GM23338 (cell line): ENCODE measurements at regions not wholly inside any gene's neighbourhood (a gene's known extent, or its start where the extent isn't known, plus 50 kb on each side); places are given as distances from the start of the nearest gene placed in this dataset.

Experiments used
- ATAC-seq: fragments of 200-7000 bp; cut with Tn5 transposase; 3 replicates; pipeline ENCODE4 v1.9.1; 2020
- DNase-seq: peaks from one replicate; pipeline ENCODE4 v3.0.0-alpha.2; 2015; ENCODE audit warnings: low spot score
- H2AFZ ChIP-seq: fragments of 200-600 bp; sonication (generic); 2 replicates; pipeline ENCODE4 v1.8.0; 2016; ENCODE audit warnings: antibody characterized with exemption, mild to moderate bottlenecking, moderate library complexity
- H3F3A ChIP-seq: fragments of 200-600 bp; sonication (generic); replicated peaks from 2 replicates; pipeline ENCODE4 v1.8.0; 2017; ENCODE audit warnings: antibody characterized with exemption, mixed run types, low read depth
- H3K27ac ChIP-seq: fragments of 200-600 bp; sonication (generic); 2 replicates; pipeline ENCODE4 v1.6.1; 2016; ENCODE audit warnings: low read depth
- H3K27me3 ChIP-seq: fragments of 200-600 bp; sonication (generic); 2 replicates; pipeline ENCODE4 v1.8.0; 2016; ENCODE audit warnings: mild to moderate bottlenecking, mixed run types, moderate library complexity; ENCODE audit not compliant: insufficient read depth
- H3K36me3 ChIP-seq: fragments of 200-600 bp; sonication (generic); 2 replicates; pipeline ENCODE4 v1.8.0; 2016; ENCODE audit warnings: mild to moderate bottlenecking; ENCODE audit not compliant: insufficient read depth
- H3K4me1 ChIP-seq: fragments of 200-600 bp; sonication (generic); 2 replicates; pipeline ENCODE4 v1.8.0; 2016; ENCODE audit warnings: mild to moderate bottlenecking, moderate library complexity; ENCODE audit not compliant: insufficient read depth
- H3K4me2 ChIP-seq: fragments of 200-600 bp; sonication (generic); 2 replicates; pipeline ENCODE4 v1.7.1; 2017; ENCODE audit warnings: mixed run types
- H3K4me3 ChIP-seq: fragments of 200-600 bp; sonication (generic); 2 replicates; pipeline ENCODE4 v1.6.1; 2016; ENCODE audit warnings: mixed run types
- H3K79me2 ChIP-seq: fragments of 200-600 bp; sonication (generic); replicated peaks from 2 replicates; pipeline ENCODE4 v1.8.0; 2017; ENCODE audit warnings: mild to moderate bottlenecking; ENCODE audit not compliant: insufficient read depth
- H3K9me2 ChIP-seq: fragments of 200-600 bp; sonication (generic); 2 replicates; pipeline ENCODE4 v1.8.0; 2017; ENCODE audit not compliant: insufficient read depth
- H4K20me1 ChIP-seq: fragments of 200-600 bp; sonication (generic); replicated peaks from 2 replicates; pipeline ENCODE4 v1.8.0; 2017; ENCODE audit warnings: mild to moderate bottlenecking; ENCODE audit not compliant: insufficient read depth
- H3K27ac Mint-ChIP-seq: 2 replicates; pipeline ENCODE4 v1.8.0; 2020; ENCODE audit warnings: inconsistent platforms, mild to moderate bottlenecking, moderate library complexity, mixed read lengths
- H3K27me3 Mint-ChIP-seq: 3 replicates; pipeline ENCODE4 v1.8.0; 2022; ENCODE audit warnings: low read depth, mild to moderate bottlenecking, moderate library complexity, mixed read lengths, inconsistent platforms; ENCODE audit not compliant: insufficient read depth, poor library complexity
- H3K36me3 Mint-ChIP-seq: 3 replicates; pipeline ENCODE4 v1.8.0; 2021; ENCODE audit warnings: low read depth, mild to moderate bottlenecking, inconsistent platforms, moderate library complexity, mixed read lengths
- H3K4me1 Mint-ChIP-seq: 3 replicates; pipeline ENCODE4 v1.8.0; 2020; ENCODE audit warnings: mild to moderate bottlenecking, inconsistent platforms, mixed read lengths
- H3K4me3 Mint-ChIP-seq: 3 replicates; pipeline ENCODE4 v1.8.0; 2021; ENCODE audit warnings: moderate library complexity, mild to moderate bottlenecking, inconsistent platforms, mixed read lengths
- H3K9me3 Mint-ChIP-seq: 3 replicates; pipeline ENCODE4 v1.8.0; 2020; ENCODE audit warnings: moderate library complexity, mild to moderate bottlenecking, inconsistent platforms, mixed read lengths
- CREB1 ChIP-seq: fragments of 250-450 bp; sonication (Bioruptor Pico); IDR thresholded peaks from 2 replicates; pipeline ENCODE4 v1.5.0; 2020; ENCODE audit warnings: low read depth, mild to moderate bottlenecking, moderate library complexity
- EZH2 ChIP-seq: fragments of 200-600 bp; sonication (generic); IDR thresholded peaks from one replicate; pipeline ENCODE4 v1.8.0; 2017; ENCODE audit warnings: antibody characterized with exemption, mild to moderate bottlenecking, low read depth; ENCODE audit not compliant: unreplicated experiment
- POLR2AphosphoS5 ChIP-seq: IDR thresholded peaks from 2 replicates; pipeline ENCODE4 v1.6.1; 2016; ENCODE audit warnings: antibody characterized with exemption, low read depth
- STAT1 ChIP-seq: IDR thresholded peaks from one replicate; pipeline ENCODE4 v1.6.1; 2016; ENCODE audit warnings: antibody characterized with exemption; ENCODE audit not compliant: unreplicated experiment
- ZNF114 ChIP-seq: fragments of 250-450 bp; sonication (Bioruptor Pico); IDR thresholded peaks from 2 replicates; pipeline ENCODE4 v1.5.0; 2020; ENCODE audit warnings: mild to moderate bottlenecking, moderate library complexity
- TF ChIP-seq, protein P1 (sequence below), 2 experiments: fragments of 200-600 bp in 1 of 2; sonication (generic) in 1 of 2; conservative IDR thresholded peaks; 2 replicates each; pipeline versions ENCODE4 v1.5.1 to v1.6.1; 2016 to 2017; ENCODE audit warnings: antibody characterized with exemption in 2 of 2, low read depth in 2 of 2, mild to moderate bottlenecking in 2 of 2, moderate library complexity in 1 of 2
- TF ChIP-seq, protein P2 (sequence below): fragments of 250-450 bp; sonication (Bioruptor Pico); IDR thresholded peaks from 2 replicates; pipeline ENCODE4 v1.5.0; 2020; ENCODE audit warnings: mild to moderate bottlenecking, moderate library complexity
- TF ChIP-seq, protein P3 (sequence below): IDR thresholded peaks from one replicate; pipeline ENCODE4 v1.6.1; 2018; ENCODE audit warnings: antibody characterized with exemption; ENCODE audit not compliant: unreplicated experiment

DNA sequence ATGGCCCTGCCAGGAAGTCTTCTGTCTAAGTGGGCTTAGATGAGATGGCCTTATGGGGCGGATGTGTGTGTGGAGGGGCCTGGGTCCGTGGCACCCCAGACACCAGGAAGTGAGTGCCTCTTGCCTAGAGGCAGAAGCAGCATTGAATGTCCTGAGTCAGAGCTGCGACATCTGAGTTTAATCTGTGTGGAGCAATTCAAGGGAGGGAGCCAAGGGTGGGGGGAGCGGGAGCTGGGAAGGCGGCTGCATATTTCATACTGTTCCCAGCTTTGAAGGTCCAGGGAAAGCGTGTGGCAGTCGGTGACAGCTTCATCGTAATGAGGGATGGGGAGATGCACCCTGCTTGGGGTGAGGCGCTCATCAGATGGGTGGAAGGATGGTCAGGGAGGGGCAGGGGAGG is 73.5 kb upstream of the THY1 start (continued):
- TF ChIP-seq STAT1 = no peak
- TF ChIP-seq, protein P1, sequence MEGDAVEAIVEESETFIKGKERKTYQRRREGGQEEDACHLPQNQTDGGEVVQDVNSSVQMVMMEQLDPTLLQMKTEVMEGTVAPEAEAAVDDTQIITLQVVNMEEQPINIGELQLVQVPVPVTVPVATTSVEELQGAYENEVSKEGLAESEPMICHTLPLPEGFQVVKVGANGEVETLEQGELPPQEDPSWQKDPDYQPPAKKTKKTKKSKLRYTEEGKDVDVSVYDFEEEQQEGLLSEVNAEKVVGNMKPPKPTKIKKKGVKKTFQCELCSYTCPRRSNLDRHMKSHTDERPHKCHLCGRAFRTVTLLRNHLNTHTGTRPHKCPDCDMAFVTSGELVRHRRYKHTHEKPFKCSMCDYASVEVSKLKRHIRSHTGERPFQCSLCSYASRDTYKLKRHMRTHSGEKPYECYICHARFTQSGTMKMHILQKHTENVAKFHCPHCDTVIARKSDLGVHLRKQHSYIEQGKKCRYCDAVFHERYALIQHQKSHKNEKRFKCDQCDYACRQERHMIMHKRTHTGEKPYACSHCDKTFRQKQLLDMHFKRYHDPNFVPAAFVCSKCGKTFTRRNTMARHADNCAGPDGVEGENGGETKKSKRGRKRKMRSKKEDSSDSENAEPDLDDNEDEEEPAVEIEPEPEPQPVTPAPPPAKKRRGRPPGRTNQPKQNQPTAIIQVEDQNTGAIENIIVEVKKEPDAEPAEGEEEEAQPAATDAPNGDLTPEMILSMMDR (conservative IDR thresholded peaks at IDR 0.05; ENCODE audit: low read depth in 2 of 2) = no peak

DNA sequence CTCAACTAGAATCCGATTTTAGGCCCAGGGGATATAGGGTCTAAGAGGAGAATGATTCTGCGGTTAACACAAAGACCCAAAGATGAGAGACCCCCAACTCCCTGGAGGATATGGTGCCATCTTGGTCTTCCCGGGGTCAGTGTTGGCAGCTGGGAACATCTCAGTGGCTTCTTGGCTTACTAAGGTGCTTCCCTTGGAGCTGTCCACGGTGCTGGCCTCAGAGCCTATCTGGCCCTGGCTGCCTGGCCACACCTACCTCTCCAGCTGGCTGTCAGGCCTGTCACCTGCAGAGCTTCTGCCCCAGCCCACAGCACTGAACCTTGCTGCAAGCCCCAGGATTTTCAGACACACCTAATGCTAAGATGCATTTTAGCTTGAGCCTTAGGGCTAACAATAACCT is 70.7 kb upstream of the THY1 start:
- H2AFZ ChIP-seq = no peak overlapping the region
- no peaks in the 10 kb centered on the region; the same call in 1 of the 2 replicates for H4K20me1 ChIP-seq
- Mint-ChIP-seq H3K36me3 (no peaks in the 10 kb centered on the region), H3K9me3 (no peaks in the 10 kb centered on the region), H3K4me3 (no peak overlapping the region), H3K4me1 (peaks cover 39% of the 10 kb centered on the region), H3K27me3 (peaks cover 23% of the 10 kb centered on the region), H3K27ac (no peak overlapping the region)
- TF ChIP-seq, protein P2, sequence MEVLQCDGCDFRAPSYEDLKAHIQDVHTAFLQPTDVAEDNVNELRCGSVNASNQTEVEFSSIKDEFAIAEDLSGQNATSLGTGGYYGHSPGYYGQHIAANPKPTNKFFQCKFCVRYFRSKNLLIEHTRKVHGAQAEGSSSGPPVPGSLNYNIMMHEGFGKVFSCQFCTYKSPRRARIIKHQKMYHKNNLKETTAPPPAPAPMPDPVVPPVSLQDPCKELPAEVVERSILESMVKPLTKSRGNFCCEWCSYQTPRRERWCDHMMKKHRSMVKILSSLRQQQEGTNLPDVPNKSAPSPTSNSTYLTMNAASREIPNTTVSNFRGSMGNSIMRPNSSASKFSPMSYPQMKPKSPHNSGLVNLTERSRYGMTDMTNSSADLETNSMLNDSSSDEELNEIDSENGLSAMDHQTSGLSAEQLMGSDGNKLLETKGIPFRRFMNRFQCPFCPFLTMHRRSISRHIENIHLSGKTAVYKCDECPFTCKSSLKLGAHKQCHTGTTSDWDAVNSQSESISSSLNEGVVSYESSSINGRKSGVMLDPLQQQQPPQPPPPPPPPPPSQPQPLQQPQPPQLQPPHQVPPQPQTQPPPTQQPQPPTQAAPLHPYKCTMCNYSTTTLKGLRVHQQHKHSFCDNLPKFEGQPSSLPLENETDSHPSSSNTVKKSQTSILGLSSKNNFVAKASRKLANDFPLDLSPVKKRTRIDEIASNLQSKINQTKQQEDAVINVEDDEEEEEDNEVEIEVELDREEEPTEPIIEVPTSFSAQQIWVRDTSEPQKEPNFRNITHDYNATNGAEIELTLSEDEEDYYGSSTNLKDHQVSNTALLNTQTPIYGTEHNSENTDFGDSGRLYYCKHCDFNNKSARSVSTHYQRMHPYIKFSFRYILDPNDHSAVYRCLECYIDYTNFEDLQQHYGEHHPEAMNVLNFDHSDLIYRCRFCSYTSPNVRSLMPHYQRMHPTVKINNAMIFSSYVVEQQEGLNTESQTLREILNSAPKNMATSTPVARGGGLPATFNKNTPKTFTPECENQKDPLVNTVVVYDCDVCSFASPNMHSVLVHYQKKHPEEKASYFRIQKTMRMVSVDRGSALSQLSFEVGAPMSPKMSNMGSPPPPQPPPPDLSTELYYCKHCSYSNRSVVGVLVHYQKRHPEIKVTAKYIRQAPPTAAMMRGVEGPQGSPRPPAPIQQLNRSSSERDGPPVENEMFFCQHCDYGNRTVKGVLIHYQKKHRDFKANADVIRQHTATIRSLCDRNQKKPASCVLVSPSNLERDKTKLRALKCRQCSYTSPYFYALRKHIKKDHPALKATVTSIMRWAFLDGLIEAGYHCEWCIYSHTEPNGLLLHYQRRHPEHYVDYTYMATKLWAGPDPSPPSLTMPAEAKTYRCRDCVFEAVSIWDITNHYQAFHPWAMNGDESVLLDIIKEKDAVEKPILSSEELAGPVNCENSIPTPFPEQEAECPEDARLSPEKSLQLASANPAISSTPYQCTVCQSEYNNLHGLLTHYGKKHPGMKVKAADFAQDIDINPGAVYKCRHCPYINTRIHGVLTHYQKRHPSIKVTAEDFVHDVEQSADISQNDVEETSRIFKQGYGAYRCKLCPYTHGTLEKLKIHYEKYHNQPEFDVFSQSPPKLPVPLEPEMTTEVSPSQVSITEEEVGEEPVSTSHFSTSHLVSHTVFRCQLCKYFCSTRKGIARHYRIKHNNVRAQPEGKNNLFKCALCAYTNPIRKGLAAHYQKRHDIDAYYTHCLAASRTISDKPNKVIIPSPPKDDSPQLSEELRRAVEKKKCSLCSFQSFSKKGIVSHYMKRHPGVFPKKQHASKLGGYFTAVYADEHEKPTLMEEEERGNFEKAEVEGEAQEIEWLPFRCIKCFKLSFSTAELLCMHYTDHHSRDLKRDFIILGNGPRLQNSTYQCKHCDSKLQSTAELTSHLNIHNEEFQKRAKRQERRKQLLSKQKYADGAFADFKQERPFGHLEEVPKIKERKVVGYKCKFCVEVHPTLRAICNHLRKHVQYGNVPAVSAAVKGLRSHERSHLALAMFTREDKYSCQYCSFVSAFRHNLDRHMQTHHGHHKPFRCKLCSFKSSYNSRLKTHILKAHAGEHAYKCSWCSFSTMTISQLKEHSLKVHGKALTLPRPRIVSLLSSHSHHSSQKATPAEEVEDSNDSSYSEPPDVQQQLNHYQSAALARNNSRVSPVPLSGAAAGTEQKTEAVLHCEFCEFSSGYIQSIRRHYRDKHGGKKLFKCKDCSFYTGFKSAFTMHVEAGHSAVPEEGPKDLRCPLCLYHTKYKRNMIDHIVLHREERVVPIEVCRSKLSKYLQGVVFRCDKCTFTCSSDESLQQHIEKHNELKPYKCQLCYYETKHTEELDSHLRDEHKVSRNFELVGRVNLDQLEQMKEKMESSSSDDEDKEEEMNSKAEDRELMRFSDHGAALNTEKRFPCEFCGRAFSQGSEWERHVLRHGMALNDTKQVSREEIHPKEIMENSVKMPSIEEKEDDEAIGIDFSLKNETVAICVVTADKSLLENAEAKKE (CRISPR knock-in tag) = peak; percentile 98
- TF ChIP-seq, protein P3, sequence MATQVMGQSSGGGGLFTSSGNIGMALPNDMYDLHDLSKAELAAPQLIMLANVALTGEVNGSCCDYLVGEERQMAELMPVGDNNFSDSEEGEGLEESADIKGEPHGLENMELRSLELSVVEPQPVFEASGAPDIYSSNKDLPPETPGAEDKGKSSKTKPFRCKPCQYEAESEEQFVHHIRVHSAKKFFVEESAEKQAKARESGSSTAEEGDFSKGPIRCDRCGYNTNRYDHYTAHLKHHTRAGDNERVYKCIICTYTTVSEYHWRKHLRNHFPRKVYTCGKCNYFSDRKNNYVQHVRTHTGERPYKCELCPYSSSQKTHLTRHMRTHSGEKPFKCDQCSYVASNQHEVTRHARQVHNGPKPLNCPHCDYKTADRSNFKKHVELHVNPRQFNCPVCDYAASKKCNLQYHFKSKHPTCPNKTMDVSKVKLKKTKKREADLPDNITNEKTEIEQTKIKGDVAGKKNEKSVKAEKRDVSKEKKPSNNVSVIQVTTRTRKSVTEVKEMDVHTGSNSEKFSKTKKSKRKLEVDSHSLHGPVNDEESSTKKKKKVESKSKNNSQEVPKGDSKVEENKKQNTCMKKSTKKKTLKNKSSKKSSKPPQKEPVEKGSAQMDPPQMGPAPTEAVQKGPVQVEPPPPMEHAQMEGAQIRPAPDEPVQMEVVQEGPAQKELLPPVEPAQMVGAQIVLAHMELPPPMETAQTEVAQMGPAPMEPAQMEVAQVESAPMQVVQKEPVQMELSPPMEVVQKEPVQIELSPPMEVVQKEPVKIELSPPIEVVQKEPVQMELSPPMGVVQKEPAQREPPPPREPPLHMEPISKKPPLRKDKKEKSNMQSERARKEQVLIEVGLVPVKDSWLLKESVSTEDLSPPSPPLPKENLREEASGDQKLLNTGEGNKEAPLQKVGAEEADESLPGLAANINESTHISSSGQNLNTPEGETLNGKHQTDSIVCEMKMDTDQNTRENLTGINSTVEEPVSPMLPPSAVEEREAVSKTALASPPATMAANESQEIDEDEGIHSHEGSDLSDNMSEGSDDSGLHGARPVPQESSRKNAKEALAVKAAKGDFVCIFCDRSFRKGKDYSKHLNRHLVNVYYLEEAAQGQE = peak; percentile 96
- peak; percentile 84; the same call in 1 of the 2 replicates for TF ChIP-seq ZNF114
- TF ChIP-seq EZH2 = no peak
- TF ChIP-seq POLR2AphosphoS5 = no peak
- 0 out of 2 replicates have a peak, but pooled peaks have one; percentile 14 for TF ChIP-seq CREB1 (CRISPR knock-in tag)
- peaks cover 26% of the 10 kb centered on the region for H3K4me1 ChIP-seq
- H3K4me3 ChIP-seq = no peak overlapping the region
- ATAC-seq (peak; percentile 76), DNase-seq (peak; percentile 88)
- H3K36me3 ChIP-seq = no peaks in the 10 kb centered on the region
- H3K27me3 ChIP-seq = no peaks in the 10 kb centered on the region
- peaks cover 3% of the 10 kb centered on the region for H3K9me2 ChIP-seq
- H3F3A ChIP-seq = no peaks in the 10 kb centered on the region
- H3K27ac ChIP-seq = no peak overlapping the region
- H3K4me2 ChIP-seq = no peak overlapping the region
- H3K79me2 ChIP-seq = no peaks in the 10 kb centered on the region
